HepG2 (cell line): ENCODE measurements at regions not wholly inside any gene's neighbourhood (a gene's known extent, or its start where the extent isn't known, plus 50 kb on each side); places are given as distances from the start of the nearest gene placed in this dataset.
"Not testable (repeated sequence)": the region's sequence is repeated elsewhere in the genome, so short reads cannot be mapped to it uniquely, and the experiment has no call there.

ENCODE experiments used
- ATAC-seq: fragments of 200-7000 bp; cut with Tn5 transposase; 3 replicates; pipeline ENCODE4 v1.9.1; 2020; ENCODE audit warnings: mild to moderate bottlenecking, moderate library complexity
- BruUV-seq: library from RNA; stranded (reverse); fragments of 400-500 nt; replicated peaks from 2 replicates; lab custom pipeline; 2021; lab: Mats Ljungman, UMichigan
- CTCF ChIA-PET: fragments of 300-600 bp; formaldehyde crosslinking; extraction: SDS; loops from one replicate; lab custom pipeline; 2021; ENCODE audit warnings: low total read pairs, inconsistent platforms, low intra/inter-chr PET ratio; lab: Yijun Ruan, JAX
- POLR2A ChIA-PET: fragments of 350-600 bp; sonication (Branson Sonifier 250); formaldehyde crosslinking; loops from one replicate; lab custom pipeline; 2020; ENCODE audit warnings: antibody characterized with exemption, inconsistent platforms; lab: Yijun Ruan, JAX
- DNase-seq: peaks from one replicate; pipeline ENCODE4 v3.0.0-alpha.2; 2015; ENCODE audit warnings: low spot score
- FAIRE-seq: peaks from 3 replicates; lab custom pipeline; 2011; peaks lifted over from hg19 to GRCh38; lab: Jason Lieb, UNC
- H2AFZ ChIP-seq: one replicate; pipeline ENCODE4 v1.6.1; 2011; ENCODE audit warnings: low read length, inconsistent platforms
- H3K27ac ChIP-seq: fragments of 300-600 bp; 3 replicates; pipeline ENCODE4 v1.8.0; 2011; ENCODE audit warnings: mixed run types, mild to moderate bottlenecking, mixed read lengths, low read length, inconsistent platforms; ENCODE audit not compliant: insufficient read depth; ENCODE audit errors: extremely low read length
- H3K27me3 ChIP-seq, 2 experiments: fragments of 200-600 bp in 1 of 2; 2 replicates in 1 of 2; 3 replicates in 1 of 2; pipeline versions ENCODE4 v1.6.0 to v1.8.0; 2011; ENCODE audit warnings: low read length in 2 of 2, mild to moderate bottlenecking in 2 of 2, moderate library complexity in 2 of 2, inconsistent platforms in 1 of 2; ENCODE audit not compliant: insufficient read depth in 2 of 2, control insufficient read depth in 1 of 2
- H3K36me3 ChIP-seq, 2 experiments: fragments of 200-600 bp in 1 of 2; replicated peaks in 1 of 2; 2 replicates in 1 of 2; 3 replicates in 1 of 2; pipeline versions ENCODE4 v1.5.1 to v1.8.0; 2011; ENCODE audit warnings: low read length in 2 of 2, inconsistent platforms in 1 of 2; ENCODE audit not compliant: insufficient read depth in 2 of 2, control insufficient read depth in 1 of 2
- H3K4me1 ChIP-seq: 2 replicates; pipeline ENCODE4 v1.5.1; 2012; ENCODE audit warnings: low read length, inconsistent platforms; ENCODE audit not compliant: insufficient read depth
- H3K4me2 ChIP-seq: 2 replicates; pipeline ENCODE4 v1.6.0; 2011; ENCODE audit warnings: low read depth, low read length, inconsistent platforms
- H3K4me3 ChIP-seq, 3 experiments: fragments of 200-600 bp in 1 of 3; sonication (generic), shearing (Covaris generic) in 1 of 3; replicated peaks in 1 of 3; 2 replicates each; pipeline ENCODE4 v1.5.1; 2011 to 2016; ENCODE audit warnings: low read length in 3 of 3, inconsistent platforms in 2 of 3, low read depth in 2 of 3, mild to moderate bottlenecking in 2 of 3, control low read depth in 1 of 3, mixed read lengths in 1 of 3; ENCODE audit not compliant: insufficient read depth in 1 of 3
- H3K79me2 ChIP-seq: one replicate; pipeline ENCODE4 v1.6.1; 2011; ENCODE audit warnings: low read length, inconsistent platforms; ENCODE audit not compliant: insufficient read depth
- H3K9ac ChIP-seq: 2 replicates; pipeline ENCODE4 v1.6.0; 2011; ENCODE audit warnings: mild to moderate bottlenecking, low read depth, low read length, inconsistent platforms; ENCODE audit not compliant: insufficient read depth
- H3K9me3 ChIP-seq: 2 replicates; pipeline ENCODE4 v1.5.1; 2012; ENCODE audit warnings: mild to moderate bottlenecking, low read length
- H4K20me1 ChIP-seq: 2 replicates; pipeline ENCODE4 v1.6.0; 2011; ENCODE audit warnings: inconsistent platforms, mild to moderate bottlenecking, low read length, moderate library complexity; ENCODE audit not compliant: insufficient read depth
- RFX1 ChIP-seq: fragments of 450-650 bp; IDR thresholded peaks from 2 replicates; pipeline ENCODE4 v1.6.1; 2017
- ZNF33A ChIP-seq: sonication (generic); formaldehyde crosslinking; IDR thresholded peaks from 2 replicates; pipeline ENCODE4 v1.5.1; 2020; ENCODE audit warnings: missing genetic modification reagents, mild to moderate bottlenecking, moderate library complexity, borderline replicate concordance
- WGBS: methylation state at CpG from one replicate; pipeline ENCODE4 v1.1.6; 2017; ENCODE audit warnings: low lambda C conversion rate; 5-methylcytosine and 5-hydroxymethylcytosine counted together
- in situ Hi-C: cut with HindIII; loops from 2 replicates; pipeline ENCODE4 v1.10.0; 2017; ENCODE audit warnings: low pct_unique_long_range_greater_than_20kb; ENCODE audit not compliant: extremely low pct_ligation_motif_present
- intact Hi-C: fragments of 100-400 bp; cut with micrococcal nuclease; formaldehyde crosslinking; loops from one replicate; pipeline ENCODE4 v1.10.0; 2022; ENCODE audit not compliant: unreplicated experiment

GRCh38 chr14:35949920-35950513 is 123.9 kb downstream of the BRMS1L start:
- DNase-seq (peak; percentile 32), FAIRE-seq (no peak), ATAC-seq (no peak)
- WGBS, result 0% methylated on average over 1 of the region's 1 CpG
- TF ChIP-seq RFX1 (peak; percentile 41; the same call in 1 of the 2 replicates), ZNF33A (CRISPR knock-in tag) (no peak)
- H3K4me3 ChIP-seq, result no peak overlapping the region
- intact Hi-C loops (no loop called here), in situ Hi-C loops (no loop called here)
- POLR2A ChIA-PET, result no interaction called here
- CTCF ChIA-PET, result no interaction called here
- no peak overlapping the region for H3K27ac ChIP-seq
- H3K9me3 ChIP-seq, result no peaks in the 10 kb centered on the region
- H3K4me1 ChIP-seq, result no peaks in the 10 kb centered on the region
- H2AFZ ChIP-seq, result no peak overlapping the region
- BruUV-seq, result no TSS peak
- no peaks in the 10 kb centered on the region for H3K36me3 ChIP-seq
- H3K4me2 ChIP-seq, result no peak overlapping the region
- no peak overlapping the region for H3K9ac ChIP-seq
- H4K20me1 ChIP-seq, result no peaks in the 10 kb centered on the region
- H3K27me3 ChIP-seq, result peaks cover 0 to 21% of the 10 kb centered on the region in 2 experiments; a peak in 2 of 5 replicates
- no peaks in the 10 kb centered on the region for H3K79me2 ChIP-seq

- H3K36me3 ChIP-seq, FAIRE-seq, DNase-seq, H3K9me3 ChIP-seq, H3K4me2 ChIP-seq, H3K9ac ChIP-seq, in situ Hi-C loops, H3K79me2 ChIP-seq, POLR2A ChIA-PET, H2AFZ ChIP-seq, H3K4me3 ChIP-seq, BruUV-seq, H3K27ac ChIP-seq, H3K4me1 ChIP-seq, ATAC-seq, H4K20me1 ChIP-seq, CTCF ChIA-PET, intact Hi-C loops: not testable (repeated sequence)
- WGBS, result 57% methylated on average over 14 of the region's 14 CpGs
- peaks cover 0 to 13% of the 10 kb centered on the region in 2 experiments; a peak in 1 of 5 replicates for H3K27me3 ChIP-seq
Measured at GRCh38 chr14:35947983-35948382, 121.8 kb downstream of the BRMS1L start.
